ENCODE measurements at regions not wholly inside any gene's neighbourhood (a gene's known extent, or its start where the extent isn't known, plus 50 kb on each side); places are given as distances from the start of the nearest gene placed in this dataset.
"Not testable (repeated sequence)": the region's sequence is repeated elsewhere in the genome, so short reads cannot be mapped to it uniquely, and the experiment has no call there.

DNA sequence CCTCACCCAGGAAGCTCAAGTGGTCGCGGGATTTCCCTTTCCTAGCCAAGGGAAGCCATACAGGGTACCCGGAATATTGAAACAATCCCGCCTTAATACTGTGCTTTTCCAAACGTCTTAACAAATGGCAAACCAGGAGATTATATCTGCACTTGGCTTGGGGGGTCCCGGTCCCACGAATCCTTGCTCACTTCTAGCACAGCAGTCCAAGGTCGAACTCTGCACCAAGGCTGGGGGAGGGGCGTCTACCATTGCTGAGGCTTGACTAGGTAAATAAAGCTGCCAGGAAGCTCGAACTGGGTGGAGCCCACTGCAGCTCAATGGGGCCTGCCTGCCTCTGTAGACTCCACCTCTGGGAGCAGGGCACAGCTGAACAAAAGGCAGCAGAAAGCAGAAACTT is 1644.8 kb downstream of the PCDH9 start:
- no peak for DNase-seq

DNA sequence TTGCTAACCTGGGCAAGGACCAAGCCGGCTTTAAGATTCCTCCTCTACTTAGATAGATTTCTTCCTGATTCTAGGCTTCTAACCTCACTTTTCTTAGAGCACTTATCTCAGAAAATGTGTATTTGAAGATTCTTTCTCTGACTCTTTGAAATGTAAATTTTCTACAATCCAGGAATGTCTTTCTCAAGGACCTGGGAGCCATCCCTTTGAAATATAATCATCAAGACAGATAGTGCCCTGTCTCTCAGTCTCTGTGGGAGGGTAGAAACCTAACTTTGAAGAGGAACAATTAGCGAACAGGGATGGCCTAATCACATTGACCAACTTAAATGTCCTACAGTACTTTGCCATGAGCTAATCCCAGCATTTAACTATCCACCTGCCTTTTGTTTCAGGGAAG is 1646.0 kb downstream of the PCDH9 start:
- DNase-seq: no peak

DNA sequence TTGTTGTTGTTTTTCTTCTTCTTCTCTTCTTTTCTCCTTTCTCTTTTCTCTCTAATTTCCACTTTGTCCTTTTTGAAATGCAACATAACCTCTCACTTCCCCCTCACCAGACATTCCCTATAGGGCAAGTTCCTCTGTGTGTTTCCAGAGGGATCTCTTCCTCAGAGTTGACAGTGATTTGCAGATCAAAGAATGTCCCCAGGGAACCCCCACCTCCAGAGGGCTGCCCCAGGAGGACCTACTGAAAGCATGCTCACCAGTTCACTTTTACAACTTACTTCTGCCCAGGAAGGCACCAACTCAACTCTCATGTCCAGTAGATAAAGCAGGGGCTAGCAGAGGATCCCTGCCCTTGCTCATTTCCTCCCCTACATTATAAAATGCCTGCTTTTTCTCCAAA is 1648.0 kb downstream of the PCDH9 start:
- no peak for DNase-seq

- DNase-seq: not testable (repeated sequence)
These were observed 1665.6 kb downstream of the PCDH9 start for GRCh38 chr13:65564561-65564960.

DNA sequence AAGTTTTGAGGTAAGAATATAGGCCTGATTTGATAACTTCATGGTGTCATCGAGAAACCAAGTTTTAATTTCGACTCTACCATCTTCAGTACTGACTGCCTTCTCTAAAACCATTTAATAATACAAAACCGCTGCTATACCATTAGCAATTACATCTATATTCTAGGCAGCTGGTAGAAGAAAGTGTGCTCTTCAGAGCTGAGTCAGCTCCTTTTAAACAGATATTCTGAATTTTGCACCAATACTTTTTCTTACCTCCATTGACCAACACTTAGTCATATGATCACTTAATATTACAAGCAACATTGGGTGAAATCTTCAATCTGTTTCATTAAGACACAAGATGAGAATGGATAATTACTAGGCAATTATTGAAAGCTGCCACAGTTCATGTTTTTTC is 1667.8 kb downstream of the PCDH9 start:
- DNase-seq: no peak

GRCh38 chr13:65560936-65561335 is 1669.2 kb downstream of the PCDH9 start:
- DNase-seq: no peak

DNA sequence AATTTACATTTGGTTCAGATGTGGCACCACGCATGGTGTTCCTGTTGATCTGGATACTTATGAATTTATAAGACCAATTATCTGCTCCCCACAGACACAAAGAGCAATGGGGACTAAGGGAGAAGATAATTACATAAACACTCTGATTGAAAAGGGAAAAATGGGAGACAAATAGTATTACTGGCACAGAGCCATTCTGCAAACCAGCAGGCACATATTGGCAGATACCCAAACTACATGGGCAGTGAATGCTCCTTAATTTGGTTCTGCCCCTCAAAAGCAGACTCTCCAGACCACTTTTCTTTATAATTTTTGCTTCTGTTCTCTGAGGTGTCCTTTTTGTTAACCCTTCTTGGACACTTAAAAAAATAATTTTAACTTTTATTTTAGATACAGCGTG is 1674.2 kb downstream of the PCDH9 start:
- DNase-seq: no peak

DNA sequence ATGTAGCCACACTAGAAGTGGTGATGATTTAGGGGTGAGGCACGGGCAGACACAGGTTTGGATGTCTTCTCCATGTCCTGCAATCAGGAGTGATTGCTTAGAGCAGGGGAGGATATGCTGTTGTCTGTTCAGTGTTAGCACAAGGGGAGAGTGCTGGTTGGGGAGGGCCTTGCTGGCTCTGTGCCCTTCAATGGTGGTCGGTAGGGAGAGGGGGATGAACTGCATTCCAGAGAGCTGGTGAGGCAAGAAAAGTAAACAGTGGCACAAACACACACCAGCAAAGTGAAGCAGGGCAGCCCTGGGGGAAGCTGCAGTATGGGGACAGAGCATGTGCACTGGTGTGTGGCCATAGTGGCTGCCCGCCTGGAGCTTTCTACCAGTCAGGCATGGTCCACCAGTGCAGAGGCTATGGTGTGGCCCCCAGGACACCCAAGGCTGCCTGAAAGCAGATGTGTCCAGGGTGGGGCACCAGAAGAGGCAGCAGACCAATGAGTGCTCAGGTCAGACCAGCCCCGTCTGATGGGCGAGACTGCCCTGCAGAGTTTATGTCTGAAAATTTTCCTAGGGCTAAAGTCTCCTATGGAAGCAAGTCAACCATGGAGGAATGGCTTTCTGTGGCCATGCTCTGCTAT is 1676.9 kb downstream of the PCDH9 start:
- no peak for DNase-seq

GRCh38 chr13:65551208-65551607 is 1678.9 kb downstream of the PCDH9 start:
- no peak for DNase-seq

- no peak for DNase-seq
These were observed 1690.0 kb downstream of the PCDH9 start for GRCh38 chr13:65540175-65540574.

DNA sequence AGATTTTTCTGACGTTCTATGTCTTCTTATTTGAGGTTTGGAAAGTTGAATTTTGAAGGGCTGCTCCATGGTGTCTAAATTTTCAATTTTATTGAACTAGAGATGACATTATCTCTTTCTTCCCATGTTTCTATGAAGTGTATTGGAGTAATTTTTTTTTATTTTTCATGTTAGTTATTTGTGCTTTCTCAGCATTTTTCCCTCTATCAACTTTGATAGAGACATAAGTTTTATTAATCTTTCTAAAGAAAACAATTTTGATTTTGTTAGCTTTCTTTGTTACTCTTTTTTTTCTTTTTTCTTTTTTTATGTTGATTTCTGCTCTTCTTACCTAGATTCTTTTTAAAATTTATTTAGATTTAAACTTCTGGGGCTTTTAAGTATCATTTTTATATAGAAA is 1694.8 kb downstream of the PCDH9 start:
- no peak for DNase-seq

DNA sequence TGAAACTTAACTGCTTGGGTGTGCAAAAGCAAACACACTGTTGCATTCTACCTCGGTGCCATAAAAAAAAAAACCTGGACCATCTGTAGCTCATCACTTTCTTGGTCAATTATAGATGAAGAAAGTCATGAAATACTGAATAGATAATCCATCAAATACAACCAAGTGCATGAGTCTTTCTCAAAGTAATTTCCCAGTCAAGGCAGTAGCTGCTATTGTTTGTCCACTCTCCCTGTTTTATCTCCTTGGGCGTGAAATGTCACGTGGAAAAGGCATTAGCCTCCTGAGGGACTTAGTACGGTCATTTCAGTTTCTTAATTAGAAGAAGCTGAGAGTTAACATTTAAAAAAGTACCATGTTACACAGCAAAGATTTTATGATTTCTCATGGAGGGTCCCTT is 1697.9 kb downstream of the PCDH9 start:
- DNase-seq: no peak

- DNase-seq: no peak
These were observed 1699.4 kb downstream of the PCDH9 start for GRCh38 chr13:65530688-65531087.

DNA sequence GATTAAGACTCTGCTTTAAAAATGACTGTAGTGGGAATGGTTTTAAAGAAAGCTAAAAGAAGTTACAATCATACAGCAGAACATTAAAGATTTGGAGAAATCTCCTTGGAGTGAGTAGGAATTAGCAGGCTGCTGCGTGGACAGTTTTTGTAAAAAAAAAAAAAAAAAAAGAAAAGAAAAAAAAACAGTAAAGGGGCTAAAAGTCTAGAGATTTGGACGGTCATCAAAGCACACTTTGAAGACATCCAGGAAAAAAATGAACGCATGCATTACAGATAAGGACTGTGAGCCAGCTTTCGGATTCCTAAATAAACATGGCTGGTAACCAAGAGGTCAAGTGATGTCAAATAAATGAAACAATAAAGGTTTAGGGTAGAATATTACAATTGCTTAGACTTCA is 1700.6 kb downstream of the PCDH9 start:
- DNase-seq: no peak

- peak; percentile 45 for DNase-seq
These were observed 1721.4 kb downstream of the PCDH9 start for GRCh38 chr13:65508745-65509144.

DNA sequence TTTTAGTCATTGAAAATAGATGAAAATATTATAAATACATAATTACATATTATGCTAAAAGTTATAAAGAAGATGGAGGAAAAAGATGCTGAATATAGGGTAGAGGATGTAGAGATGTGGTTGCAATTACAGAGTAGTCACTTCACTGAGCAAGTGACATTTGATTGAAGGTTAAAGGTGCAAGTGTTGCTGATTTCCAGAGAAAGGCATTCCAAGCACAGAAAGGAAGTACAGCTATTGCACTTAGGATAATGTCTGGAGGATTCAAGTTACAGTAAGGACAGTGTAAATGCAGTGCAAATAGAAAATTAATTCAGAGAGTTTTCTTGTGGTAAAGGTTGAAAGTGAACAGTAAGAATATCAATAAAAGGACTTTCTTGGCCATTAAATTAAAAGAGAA is 1721.8 kb downstream of the PCDH9 start:
- no peak for DNase-seq

DNA sequence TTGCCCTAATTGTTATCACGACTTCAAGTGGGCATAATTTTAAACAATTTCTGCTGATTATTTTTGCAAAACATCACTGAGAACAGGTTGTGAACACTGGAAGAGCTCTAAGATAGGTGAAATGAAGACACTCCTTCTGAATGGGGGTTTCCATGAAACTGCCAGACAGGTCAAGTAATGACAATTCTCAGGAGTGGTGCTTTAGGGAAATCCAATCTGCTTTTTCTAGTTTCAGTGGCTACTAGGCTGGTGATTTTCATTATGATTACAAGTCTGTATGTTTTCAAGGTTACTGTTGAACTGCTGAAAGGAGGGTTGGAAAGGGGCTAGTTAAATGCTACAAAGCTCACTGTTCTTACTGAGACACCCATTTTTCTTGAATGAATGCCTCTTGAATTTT is 1724.2 kb downstream of the PCDH9 start:
- DNase-seq: no peak

DNA sequence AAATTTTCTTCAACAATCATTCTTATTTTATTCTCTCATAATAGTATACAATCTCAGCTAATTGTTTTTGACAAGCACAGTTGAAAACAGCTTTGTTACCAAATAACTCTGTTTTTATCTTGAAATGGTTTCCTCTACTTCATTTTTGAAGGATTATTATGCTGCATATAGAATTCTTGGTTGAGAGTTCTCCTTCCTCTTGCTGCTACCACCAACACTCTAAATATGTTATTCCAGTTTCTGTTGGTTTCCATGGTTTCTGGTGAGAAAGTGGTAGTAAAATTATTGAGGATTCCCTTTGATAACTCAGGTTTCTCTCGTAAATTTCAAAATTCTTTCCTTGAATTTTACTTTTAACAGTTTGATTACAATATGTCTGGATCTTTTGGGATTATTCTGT is 1725.9 kb downstream of the PCDH9 start:
- no peak for DNase-seq

GRCh38 chr13:65500481-65500880 is 1729.7 kb downstream of the PCDH9 start:
- DNase-seq: no peak

- DNase-seq: no peak
These were observed 1730.9 kb downstream of the PCDH9 start for GRCh38 chr13:65499256-65499655.

GRCh38 chr13:65497265-65497664 is 1732.9 kb downstream of the PCDH9 start:
- no peak for DNase-seq

GRCh38 chr13:65490725-65491124 is 1739.4 kb downstream of the PCDH9 start:
- DNase-seq: peak; percentile 51

- DNase-seq: peak; percentile 29
These were observed 1741.5 kb downstream of the PCDH9 start for GRCh38 chr13:65488606-65489005.

DNA sequence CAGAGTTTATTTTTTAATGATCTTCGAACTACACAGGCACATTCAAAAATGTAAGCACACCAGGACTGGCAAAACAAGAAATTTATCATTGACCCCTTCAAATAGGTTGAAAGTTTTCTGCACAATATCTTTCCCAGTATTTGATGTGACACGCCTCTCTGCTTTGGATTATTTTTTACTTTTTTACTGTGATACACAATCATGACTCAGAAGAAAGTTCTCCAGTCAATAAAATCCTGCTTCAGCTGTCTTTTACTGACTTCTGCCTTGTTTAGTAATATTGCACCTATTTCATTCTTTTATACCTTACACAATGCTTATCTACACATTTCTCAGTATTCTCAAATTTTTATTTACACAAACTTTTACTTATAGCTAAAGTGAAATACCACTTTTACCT is 1750.4 kb downstream of the PCDH9 start:
- no peak for DNase-seq

DNA sequence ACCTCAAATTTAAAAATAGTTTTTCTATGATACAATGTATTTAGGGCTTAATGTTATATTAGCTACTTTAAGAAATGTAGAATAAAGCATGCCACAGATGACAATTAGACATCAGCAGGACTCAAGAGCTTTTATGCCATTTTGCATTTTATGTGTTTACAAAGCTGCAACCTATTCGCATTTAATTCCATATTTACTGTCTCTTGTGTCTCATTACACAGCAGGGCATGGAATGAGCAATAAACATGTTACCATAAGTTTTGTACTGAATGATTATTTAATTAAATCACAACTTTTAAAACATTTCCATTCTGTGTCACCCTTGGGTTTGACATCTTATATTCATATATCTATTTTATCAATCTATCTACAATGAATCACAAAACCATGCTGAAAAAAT is 1756.9 kb downstream of the PCDH9 start:
- DNase-seq: no peak

- DNase-seq: peak; percentile 41
These were observed 1757.8 kb downstream of the PCDH9 start for GRCh38 chr13:65472336-65472735.
